ENCODE measurements at regions not wholly inside any gene's neighbourhood (a gene's known extent, or its start where the extent isn't known, plus 50 kb on each side); places are given as distances from the start of the nearest gene placed in this dataset.

DNA sequence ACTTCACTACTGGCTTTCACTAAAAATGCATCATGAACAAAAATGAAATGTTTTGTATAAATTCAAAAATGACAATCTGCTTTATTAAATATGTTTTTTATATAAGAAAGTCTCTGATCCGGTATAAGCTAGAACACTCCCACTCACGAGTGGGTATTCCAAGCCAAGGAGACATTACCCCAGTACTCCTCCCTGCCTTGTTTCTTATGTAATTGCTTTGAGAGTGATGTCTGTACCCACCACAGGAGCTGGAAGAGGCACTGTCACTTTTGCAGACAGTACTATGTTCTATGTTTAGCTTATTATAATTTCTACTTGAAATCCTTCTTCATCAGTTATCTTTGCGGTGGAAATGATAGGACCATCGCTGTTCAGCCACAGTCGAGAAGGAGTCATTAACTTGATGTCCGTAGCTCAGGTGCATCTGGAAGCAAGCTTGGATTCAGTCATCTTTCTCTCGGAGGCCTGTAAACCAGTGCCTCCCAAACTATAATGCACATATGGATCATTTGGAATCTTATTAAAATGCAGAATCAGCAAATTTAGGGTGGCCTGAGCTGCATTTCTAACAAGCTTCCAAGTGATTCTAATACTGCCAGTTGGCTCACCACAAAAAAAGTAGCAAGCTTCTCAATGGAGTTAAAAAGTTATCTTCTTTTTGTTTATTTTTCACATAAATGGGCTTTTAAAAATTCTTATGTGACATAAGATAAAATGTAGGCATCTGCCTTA lies 396.4 kb downstream of the GRIA2 start:
- no peak for DNase-seq

DNA sequence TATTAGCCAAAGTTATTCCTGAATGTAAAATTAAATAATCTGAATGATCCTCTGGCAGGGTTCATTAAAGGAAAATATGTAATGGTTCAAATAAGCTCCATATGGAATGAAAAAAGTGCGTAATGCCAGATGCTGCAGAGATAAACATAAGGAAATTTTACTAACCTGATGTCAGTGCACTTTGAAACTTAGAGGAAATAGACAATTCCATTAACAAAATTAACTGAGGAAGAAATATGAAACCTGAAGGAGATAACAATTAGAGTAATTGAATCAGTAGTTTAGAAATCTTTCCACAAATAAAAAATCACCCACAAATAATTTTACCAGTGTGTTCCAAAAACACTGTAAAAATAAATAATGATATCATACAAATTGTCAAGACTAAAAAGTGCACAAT lies 387.5 kb downstream of the GRIA2 start:
- DNase-seq = no peak

DNA sequence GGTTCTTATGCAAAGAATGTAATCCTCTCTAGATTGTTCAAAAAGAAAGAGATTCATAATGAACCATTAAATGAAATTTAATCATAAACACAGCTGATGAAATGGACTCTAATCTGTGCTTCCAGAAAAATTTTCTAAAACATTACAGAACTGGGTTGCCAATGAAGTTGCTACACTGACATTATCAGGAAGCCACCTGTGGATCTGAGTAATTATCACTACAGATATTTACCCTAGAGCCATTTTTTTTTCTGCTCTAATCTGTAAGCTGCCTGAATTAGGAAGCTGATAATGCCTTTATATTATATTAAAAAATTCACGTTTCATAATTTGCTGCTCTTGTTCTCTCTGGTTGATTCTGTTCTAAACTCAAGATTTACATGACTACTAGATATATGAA lies 380.1 kb downstream of the GRIA2 start:
- DNase-seq = no peak

DNA sequence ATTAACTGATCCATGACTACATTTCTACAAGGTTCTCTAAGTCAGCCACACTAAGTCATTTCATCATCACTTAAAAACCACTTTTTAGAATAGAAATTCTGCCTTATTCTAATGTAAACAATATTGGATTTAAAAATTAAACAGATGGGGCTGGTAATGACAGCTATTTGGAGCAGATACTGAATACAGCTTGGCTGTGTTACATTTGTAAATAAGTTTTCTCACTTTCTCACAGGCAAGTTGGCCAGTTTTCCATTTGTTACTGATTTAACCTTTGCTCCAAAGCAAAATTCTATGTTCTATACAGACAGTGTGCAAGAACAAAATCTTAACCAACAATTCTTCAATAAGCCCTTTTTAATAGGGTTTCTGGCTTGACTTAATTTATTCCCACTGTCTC lies 370.7 kb downstream of the GRIA2 start:
- no peak for DNase-seq

DNA sequence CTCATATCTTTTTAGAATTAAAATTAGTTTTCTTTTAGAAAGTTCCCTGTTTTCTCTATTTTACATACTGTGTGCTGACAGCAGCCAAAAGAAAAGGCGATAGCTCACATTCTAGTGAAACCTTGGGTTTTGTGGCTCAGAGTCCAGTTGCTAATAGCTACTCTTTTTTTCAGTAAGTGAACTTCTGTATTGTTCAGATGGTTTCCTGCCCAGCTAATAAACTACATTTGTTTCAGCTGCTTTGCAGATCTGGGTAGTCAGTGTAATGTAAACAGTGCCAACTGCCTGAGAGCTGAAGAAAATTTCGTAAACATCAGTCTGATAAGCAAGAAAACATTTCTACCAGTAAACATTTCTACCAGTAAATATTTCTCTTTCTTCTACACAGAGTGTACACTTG lies 370.2 kb downstream of the GRIA2 start:
- no peak for DNase-seq

DNA sequence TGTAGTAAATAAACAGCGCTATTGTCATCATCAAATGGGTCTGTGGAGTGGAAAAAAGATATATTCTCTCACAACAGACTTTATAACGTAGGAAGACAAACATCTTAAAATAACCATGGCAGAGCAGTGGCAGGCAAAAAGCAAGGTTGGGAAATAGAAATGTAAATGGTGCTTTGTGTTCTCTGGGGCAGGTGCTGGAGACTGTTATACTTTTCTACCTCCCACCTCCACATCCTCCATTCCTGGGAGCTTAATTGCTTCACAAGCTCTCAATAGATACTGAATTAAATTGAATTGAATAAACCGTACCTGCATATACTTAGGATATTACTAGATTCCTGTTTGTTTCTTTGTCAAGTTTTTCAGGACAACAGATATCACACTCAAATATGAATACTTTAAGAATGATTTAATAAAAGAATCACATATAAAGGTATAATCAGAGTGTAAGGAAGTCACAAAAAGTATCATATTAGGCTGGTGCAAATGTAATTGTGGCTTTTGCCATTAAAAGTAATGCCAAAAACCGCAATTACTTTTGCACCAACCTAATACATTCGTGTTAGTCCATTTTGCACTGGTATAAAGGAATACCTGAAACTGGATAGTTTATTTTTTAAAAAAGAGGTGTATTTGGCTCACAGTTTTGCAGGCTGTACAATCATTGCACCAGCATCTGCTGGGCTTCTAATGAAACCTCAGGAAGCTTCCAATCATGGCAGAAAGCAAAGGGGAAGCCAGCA lies 367.3 kb downstream of the GRIA2 start:
- no peak for DNase-seq

DNA sequence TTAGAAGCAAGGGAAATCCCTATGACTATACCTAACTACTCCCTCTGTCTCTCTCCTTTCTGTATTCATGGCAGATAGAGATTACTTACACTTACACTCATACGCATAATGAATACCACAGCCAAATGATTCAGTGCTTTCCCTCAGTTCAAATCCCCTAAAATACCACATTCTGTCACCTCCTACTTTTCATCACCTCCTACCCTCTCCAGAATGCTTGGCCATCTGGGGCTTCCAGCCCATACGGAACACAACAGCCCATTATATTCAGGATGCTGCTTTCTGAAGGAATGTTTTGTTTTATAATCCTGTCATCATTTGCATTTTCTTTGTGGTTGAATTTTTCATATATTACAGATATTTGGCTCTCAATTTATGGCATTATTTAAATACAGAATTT lies 361.6 kb downstream of the GRIA2 start:
- no peak for DNase-seq

DNA sequence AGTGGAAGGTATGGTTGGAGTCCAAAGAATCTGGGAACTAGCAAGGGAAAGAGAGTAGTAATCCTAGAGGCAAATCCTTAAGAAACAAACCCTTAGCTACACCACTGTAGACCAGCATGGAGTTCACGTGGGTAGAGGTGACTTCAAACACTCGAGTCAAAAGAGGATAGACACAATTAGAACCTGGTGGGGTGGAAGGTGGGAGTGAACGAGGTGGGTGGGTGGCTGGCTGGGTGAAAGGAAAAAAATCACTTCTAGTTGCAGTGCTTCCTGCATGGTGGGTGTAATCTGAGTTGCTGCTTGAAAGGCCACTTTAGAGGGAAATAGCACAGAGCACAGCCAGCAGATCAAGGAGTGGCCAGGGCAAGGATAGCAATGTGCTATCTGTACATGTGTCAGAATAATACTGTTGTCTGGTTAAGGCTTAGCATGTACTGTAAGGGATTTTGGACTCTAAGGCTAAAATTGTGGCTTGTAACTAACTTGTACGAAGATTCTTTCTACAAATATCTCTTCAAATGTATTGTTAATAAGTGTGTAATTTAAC lies 356.2 kb downstream of the GRIA2 start:
- no peak for DNase-seq

DNA sequence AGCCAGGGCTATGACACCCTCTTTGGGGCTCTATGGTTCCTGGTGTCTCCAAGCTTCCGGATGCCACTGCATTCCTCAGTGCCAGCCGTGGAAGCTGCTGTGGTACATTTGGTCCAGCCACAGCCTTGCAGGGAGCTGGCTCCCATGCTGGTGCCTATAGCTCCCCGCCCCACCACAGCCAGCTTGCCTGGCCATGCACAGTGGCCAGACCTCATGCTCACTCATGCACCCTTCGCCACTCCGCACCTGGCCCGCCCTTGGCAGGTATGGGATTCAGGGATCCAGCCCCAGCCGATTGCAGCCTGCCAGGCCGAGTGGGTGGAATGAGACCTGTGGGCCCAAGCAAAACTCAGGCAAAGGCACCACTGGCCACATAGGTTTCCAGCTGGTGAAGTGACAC lies 354.8 kb downstream of the GRIA2 start:
- no peak for DNase-seq

DNA sequence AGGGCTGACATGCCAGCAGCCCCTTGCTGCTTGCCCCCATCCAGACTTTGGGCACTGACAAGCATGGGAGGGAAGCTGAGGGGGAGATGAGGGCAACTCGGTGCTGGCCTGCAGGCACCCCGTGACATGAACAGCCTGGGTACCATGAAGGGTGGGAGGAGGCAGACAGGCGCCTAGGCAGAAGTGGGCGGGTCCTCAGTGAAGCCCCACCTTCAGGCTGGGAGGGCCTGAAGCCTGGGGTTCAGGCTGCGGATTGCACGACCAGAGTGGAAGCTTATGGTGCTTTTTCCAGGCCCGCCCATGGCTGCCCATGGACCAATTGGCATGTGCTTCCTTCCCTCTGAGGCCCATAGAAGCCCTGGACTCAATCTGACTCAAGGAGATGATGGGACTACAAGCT lies 354.1 kb downstream of the GRIA2 start:
- no peak for DNase-seq

DNA sequence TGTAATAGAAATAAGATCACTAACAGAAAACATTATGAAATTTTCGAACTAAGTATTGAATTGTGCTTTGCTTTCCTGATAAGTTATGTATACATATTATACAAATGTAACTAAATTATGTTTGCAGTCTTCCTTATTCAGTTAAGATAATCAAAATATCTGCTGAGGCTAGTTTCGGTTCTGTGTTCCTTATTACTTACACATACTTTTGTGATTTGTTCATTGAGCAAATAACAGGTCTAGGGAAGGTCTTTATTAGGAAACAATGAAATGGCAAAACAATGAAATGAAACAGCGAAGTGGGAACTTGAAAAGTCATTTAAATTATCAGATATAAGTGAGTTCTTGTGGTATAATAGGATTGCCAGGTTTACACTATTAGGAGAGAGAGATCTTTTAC lies 352.4 kb downstream of the GRIA2 start:
- no peak for DNase-seq

DNA sequence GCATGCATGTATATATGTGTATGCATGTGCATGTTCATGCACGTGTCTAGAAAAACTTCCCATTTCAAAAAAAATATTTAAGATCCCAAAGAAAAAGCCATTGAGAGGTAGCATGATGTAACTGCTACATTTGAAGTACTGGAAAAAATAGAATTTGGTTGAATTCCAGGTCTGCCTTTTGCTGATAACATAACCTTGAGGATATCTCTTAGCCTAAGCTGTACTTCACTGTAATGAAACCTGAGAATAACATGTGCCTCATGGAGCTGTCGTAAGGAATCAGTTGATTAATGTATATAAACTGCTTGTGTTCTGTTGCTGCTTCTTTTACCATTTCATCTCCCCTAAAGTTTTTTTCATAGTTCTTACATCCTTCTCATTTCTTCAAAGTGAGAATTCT lies 351.8 kb downstream of the GRIA2 start:
- no peak for DNase-seq

DNA sequence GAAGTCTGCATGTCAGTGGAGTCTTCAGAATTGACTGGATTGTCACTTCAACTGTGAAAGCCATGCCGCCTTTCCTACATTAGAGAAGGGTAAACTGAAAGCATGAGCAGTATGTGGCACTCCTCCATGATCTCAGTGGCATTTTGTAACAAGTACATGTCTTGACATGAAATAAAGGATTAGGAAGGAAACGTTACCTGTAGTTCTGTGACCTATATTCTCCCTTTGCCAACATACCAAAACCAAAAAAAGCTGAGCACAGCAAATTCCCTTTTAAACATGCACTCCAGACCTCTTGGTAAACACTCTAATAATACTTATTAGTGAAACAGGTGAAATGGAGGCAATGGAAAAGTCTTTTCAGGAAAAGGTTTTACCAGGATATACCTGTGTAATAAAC lies 344.2 kb downstream of the GRIA2 start:
- no peak for DNase-seq

DNA sequence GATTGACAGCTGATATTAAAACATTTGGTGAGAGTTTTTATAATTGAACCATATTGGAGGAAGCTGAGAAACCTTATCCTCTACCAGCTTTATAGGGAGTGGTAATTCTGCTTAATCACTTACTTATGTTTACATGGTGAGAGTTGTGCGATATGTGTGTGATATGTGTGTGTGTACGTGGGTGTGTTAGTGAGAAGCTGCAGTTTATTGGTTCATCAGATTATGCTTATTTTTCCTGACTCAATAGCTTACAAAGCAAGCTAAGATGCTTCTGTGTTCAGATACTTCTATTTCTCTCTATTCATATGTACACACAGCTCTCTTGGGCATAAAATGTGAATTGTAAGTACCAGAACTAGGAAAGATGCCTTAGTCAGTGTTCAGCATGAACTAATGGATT lies 343.7 kb downstream of the GRIA2 start:
- no peak for DNase-seq

DNA sequence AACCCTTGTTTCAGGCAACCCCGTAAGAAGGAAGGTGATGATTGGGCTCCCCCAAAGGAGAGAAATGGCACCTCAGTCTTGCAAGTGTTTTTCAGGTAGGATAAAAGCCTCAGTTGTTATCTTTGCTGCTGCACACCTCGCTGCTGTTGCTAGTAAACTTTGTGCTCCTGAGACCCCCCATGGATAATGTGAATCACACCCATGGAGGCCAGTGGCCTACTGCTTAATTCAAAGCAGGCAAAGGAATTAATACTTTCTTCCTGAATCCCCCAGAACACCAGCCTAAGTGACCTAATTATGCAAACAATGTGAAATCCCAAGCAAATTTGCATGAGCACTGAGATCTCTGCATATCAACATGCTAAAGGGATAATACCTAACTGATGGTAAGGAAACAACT lies 337.5 kb downstream of the GRIA2 start:
- no peak for DNase-seq

DNA sequence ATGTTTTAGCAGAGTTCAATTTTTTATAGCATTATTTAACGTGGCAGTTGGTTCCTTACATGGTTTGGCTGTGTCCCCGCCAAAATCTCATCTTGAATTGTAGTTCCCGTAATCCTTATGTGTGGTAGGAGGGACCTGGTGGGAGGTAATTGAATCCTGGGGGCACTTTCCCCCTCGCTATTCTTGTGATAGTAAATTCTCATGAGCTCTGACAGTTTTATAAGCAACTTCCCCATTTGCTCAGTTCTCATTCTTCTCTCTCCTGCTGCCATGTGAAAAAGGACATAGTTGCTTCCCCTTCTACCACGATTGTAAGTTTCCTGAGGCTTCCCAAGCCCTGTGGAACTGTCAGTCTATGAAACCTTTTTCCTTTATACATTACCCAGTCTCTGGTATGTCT lies 329.5 kb downstream of the GRIA2 start:
- DNase-seq = no peak

DNA sequence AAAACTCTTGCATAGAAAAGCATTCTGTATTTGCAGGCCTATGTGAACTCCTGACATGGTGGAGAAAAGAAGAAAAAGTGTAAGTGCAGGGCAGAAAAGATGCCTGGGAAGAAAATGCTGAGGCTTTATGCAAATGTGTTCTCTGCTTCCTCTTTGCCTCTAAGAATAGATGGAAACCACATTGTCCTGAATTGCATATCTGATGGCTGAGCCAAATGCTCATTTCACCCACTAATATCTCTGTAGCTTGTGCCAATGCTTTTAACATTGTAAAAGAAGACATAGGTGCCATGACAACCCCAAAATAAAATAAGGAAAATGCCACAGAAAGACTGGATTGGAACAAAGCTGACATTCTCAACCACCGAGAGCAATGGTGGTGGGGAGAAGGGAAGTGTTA lies 307.4 kb downstream of the GRIA2 start:
- DNase-seq = no peak

DNA sequence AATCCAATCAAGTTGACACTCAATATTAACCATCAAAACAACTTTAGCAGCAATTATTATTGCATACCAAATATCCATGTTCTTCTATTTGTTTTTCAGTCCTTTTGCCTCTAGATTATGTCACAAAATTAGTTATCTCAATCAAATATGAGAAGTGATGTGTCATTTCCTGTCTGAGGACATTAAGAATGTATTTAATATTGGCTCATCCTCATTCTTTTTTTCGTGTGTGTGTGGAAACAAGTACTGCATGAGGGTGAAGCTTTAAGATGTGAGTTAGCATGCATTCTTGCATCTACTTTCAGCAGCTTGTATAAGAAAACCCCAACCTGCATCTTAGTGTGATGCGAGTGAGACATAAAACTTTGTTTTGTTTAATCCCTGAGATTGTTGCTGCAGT lies 301.4 kb downstream of the GRIA2 start:
- DNase-seq = no peak

DNA sequence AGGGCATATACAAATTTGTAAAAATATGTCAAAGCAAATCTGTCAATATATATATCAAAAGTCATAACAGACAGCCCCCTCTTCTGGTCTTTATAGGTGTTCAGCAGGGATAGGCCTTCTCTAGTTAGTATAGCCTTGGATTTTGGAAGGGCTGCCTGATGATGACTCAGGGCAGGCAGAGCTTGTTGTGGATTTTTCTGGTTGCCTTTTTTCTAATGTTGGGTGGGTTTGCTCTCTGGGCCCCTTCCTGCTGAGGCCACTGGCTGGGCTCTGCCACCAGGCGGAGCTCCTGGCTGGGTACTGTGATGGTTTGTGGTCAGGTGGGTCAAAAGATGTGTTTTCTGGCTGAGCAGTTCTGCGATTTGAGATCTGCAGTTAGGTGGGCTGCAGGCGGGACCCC lies 294.2 kb downstream of the GRIA2 start:
- no peak for DNase-seq

DNA sequence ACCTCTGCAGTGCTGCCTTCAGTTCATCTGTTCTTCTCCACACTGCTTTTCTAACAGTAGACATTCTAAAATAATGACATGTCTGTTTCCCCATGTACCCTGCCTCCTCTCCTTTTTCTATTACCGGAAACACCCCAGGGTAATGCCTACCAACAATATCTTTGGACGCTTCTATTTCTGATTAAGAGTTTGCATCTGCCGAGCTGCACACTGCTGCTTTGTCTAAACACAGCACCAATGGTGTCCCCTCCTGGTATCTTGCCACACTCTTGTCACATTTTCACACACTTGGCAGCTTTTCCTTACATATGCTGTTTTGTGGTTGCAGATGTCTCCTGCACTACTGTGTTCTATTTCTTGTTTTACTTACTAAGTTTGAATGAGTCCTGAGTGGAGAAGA lies 288.8 kb downstream of the GRIA2 start:
- no peak for DNase-seq

DNA sequence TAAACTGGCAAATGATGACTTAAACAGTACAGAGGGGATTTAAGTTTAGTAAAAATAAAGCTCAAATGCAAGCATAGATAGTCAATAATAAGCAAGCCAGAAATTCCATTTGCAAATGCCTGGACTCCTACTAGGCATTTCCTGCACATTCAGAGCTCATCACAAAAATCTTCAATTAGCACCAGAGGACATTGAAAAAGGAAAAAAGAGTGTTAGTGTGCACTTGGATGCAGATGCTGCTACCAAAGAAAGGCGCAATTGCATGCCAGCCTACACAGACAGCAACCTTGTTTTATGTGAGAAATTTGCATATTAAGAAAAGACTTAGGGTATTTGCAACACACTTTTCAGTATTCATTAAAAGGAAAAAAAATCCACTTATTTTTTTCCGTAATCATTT lies 282.1 kb downstream of the GRIA2 start:
- DNase-seq = no peak

DNA sequence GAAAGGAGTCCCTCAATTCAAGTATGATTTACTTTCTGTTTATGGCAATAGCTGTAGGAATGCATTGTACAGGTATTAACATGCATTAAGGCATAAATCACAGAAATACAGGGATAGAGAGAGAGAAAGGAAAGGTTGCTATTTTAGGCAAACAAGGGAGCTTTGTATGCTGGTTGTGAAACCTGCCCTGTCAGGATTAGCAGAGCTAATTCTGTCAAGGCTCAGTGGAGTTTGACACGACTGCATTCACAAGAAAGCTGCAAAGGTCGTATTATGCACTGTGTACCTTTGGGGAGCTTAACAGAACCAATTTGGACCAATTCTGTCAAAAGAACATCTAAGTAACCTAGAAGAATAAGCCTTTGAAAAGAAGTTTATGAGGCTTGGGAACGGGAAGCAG lies 239.3 kb downstream of the GRIA2 start:
- DNase-seq = no peak

DNA sequence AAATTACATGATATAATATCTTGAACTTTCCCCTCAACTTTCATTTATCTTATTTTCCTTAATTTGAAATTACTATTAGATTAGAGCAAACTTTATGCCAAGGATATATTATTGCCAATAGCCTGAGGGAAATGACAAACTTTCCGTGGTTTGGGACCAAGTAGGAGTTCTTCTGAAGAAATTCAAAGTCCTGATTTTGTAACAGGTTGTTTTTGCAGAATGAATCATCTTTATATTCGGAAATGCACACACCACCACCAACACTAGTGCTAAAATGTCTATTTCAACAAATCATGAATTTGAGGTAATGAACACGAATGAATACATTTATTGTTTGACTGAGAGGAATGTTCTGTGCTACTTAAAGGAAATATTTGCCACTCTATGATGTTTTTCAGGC lies 226.7 kb downstream of the GRIA2 start:
- no peak for DNase-seq

DNA sequence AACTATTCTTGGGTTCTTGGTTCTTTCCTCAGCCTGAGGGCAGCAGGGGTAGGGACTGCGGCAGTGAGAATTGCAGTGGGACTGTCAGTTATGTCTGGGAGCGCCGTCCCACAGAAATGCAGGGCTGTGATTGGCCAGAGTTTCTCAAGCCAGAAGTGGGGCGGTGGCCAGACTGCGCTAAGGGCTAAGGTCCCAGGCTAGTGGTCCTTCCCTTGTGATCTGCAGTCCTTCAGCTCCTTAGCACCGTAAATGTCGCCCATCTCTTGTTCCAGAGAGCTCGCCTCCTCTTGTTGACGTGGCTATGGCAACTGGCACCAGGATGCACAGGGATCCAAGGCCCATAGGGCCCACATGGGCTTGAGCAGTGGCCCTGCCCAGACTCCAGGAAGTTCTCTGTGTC lies 223.5 kb downstream of the GRIA2 start:
- DNase-seq = no peak

DNA sequence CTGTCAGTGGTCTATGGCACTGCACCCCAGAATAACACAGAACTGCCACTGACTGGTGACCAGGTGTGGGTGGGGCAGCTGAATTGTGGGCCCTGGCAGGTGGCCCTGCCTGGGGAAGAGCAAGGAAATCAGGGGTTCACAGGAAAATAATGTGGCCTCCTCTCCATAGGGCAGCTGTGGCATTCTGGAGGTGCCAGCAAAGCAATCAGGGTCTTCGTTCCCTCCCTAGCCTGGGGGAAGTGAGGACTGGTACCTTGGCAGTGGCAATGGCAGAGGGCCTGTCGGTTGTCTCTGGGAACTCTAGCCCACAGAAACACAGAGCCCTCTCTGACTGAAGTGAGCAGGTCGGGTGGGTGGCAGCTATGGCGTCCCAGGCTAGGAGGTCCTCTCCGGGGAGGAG lies 223.0 kb downstream of the GRIA2 start:
- DNase-seq = no peak
